HEK293T (cell line): ENCODE measurements at regions not wholly inside any gene's neighbourhood (a gene's known extent, or its start where the extent isn't known, plus 50 kb on each side); places are given as distances from the start of the nearest gene placed in this dataset.
"Not testable (repeated sequence)": the region's sequence is repeated elsewhere in the genome, so short reads cannot be mapped to it uniquely, and the experiment has no call there.

Source experiments
- CTCF ChIA-PET: fragments of 350-600 bp; formaldehyde crosslinking; extraction: SDS; loops from one replicate; lab custom pipeline; 2021; ENCODE audit warnings: antibody characterized with exemption, inconsistent platforms; lab: Yijun Ruan, JAX
- POLR2A ChIA-PET: fragments of 350-600 bp; formaldehyde crosslinking; extraction: SDS; loops from one replicate; lab custom pipeline; 2020; ENCODE audit warnings: antibody characterized with exemption, inconsistent platforms; lab: Yijun Ruan, JAX
- DNase-seq: peaks from one replicate; pipeline ENCODE4 v3.0.0; 2012; ENCODE audit warnings: mixed read lengths; ENCODE audit errors: extremely low spot score
- ARNT ChIP-seq: fragments of 450-650 bp; IDR thresholded peaks from 2 replicates; pipeline ENCODE4 v1.6.1; 2017; ENCODE audit warnings: mild to moderate bottlenecking
- BHLHE40 ChIP-seq: fragments of 450-650 bp; IDR thresholded peaks from 2 replicates; pipeline ENCODE4 v1.6.1; 2016; ENCODE audit warnings: mild to moderate bottlenecking, moderate library complexity, borderline replicate concordance
- CTBP1 ChIP-seq: fragments of 450-650 bp; IDR thresholded peaks from 2 replicates; pipeline ENCODE4 v1.6.1; 2016; ENCODE audit warnings: borderline replicate concordance
- ELF4 ChIP-seq: fragments of 450-650 bp; IDR thresholded peaks from 2 replicates; pipeline ENCODE4 v1.6.1; 2017; ENCODE audit warnings: antibody characterized with exemption
- FOXA1 ChIP-seq: fragments of 450-650 bp; IDR thresholded peaks from 2 replicates; pipeline ENCODE4 v1.6.1; 2016; ENCODE audit warnings: mild to moderate bottlenecking
- FOXK2 ChIP-seq: fragments of 450-650 bp; IDR thresholded peaks from 2 replicates; pipeline ENCODE4 v1.6.1; 2016; ENCODE audit warnings: mild to moderate bottlenecking
- FOXM1 ChIP-seq: fragments of 450-650 bp; IDR thresholded peaks from 2 replicates; pipeline ENCODE4 v1.6.1; 2017; ENCODE audit warnings: mild to moderate bottlenecking, borderline replicate concordance
- HDGF ChIP-seq: fragments of 450-650 bp; IDR thresholded peaks from 2 replicates; pipeline ENCODE4 v1.6.1; 2017; ENCODE audit warnings: antibody characterized with exemption, borderline replicate concordance
- L3MBTL2 ChIP-seq: fragments of 450-650 bp; conservative IDR thresholded peaks from 2 replicates; pipeline ENCODE4 v1.6.1; 2016; ENCODE audit warnings: mild to moderate bottlenecking
- LEF1 ChIP-seq: fragments of 450-650 bp; IDR thresholded peaks from 2 replicates; pipeline ENCODE4 v1.6.1; 2017; ENCODE audit warnings: mild to moderate bottlenecking, borderline replicate concordance
- NFRKB ChIP-seq: fragments of 450-650 bp; IDR thresholded peaks from 2 replicates; pipeline ENCODE4 v1.6.1; 2016; ENCODE audit warnings: mild to moderate bottlenecking, moderate library complexity
- PKNOX1 ChIP-seq: fragments of 450-650 bp; IDR thresholded peaks from 2 replicates; pipeline ENCODE4 v1.6.1; 2016
- SP1 ChIP-seq: fragments of 450-650 bp; IDR thresholded peaks from 2 replicates; pipeline ENCODE4 v1.6.1; 2017
- SUZ12 ChIP-seq: fragments of 450-650 bp; IDR thresholded peaks from 2 replicates; pipeline ENCODE4 v1.6.1; 2016; ENCODE audit warnings: mild to moderate bottlenecking
- TARDBP ChIP-seq: fragments of 450-650 bp; IDR thresholded peaks from 2 replicates; pipeline ENCODE4 v1.6.1; 2016
- ZNF384 ChIP-seq: fragments of 450-650 bp; IDR thresholded peaks from 2 replicates; pipeline ENCODE4 v1.6.1; 2016

GRCh38 chr15:58313810-58314592, 117.8 kb upstream of the LIPC start:
- POLR2A ChIA-PET = interaction anchor here (0.9 kb wide), 1 partner anchor 456 kb away, joined by 3 read pairs; no protein-coding TSS in a partner anchor
- no peak for DNase-seq
- CTCF ChIA-PET = no interaction called here
- TF ChIP-seq ELF4 (no peak), SP1 (no peak), TARDBP (no peak), FOXA1 (no peak), CTBP1 (no peak), SUZ12 (no peak), PKNOX1 (no peak), NFRKB (no peak), FOXM1 (no peak), ARNT (no peak), HDGF (no peak), L3MBTL2 (no peak), ZNF384 (no peak), FOXK2 (no peak), BHLHE40 (no peak), LEF1 (no peak)

- no peak for TF ChIP-seq ELF4
- CTCF ChIA-PET = no interaction called here
- no peak for DNase-seq
Observed at GRCh38 chr15:58314593-58315216, 117.1 kb upstream of the LIPC start.

GRCh38 chr15:58318517-58318916, 113.3 kb upstream of the LIPC start:
- ChIA-PET POLR2A (no interaction called here), CTCF (no interaction called here)
- no peak for TF ChIP-seq SP1
- TF ChIP-seq SUZ12 = no peak
- no peak for TF ChIP-seq LEF1
- no peak for TF ChIP-seq ELF4
- no peak for TF ChIP-seq BHLHE40
- no peak for TF ChIP-seq TARDBP
- TF ChIP-seq CTBP1 = no peak
- no peak for TF ChIP-seq FOXM1
- DNase-seq = no peak

More at GRCh38 chr15:58314593-58315216, 117.1 kb upstream of the LIPC start:
- POLR2A ChIA-PET = interaction anchor here (0.9 kb wide), 1 partner anchor 456 kb away, joined by 3 read pairs; no protein-coding TSS in a partner anchor

GRCh38 chr15:58321034-58321433, 110.8 kb upstream of the LIPC start:
- POLR2A ChIA-PET = no interaction called here
- no peak for TF ChIP-seq SP1
- TF ChIP-seq ZNF384 = no peak
- TF ChIP-seq HDGF = no peak
- no peak for TF ChIP-seq LEF1
- no peak for TF ChIP-seq L3MBTL2
- TF ChIP-seq PKNOX1 = no peak
- no peak for TF ChIP-seq CTBP1
- no peak for TF ChIP-seq BHLHE40
- no peak for TF ChIP-seq FOXM1
- no peak for TF ChIP-seq FOXK2
- TF ChIP-seq SUZ12 = no peak
- no peak for TF ChIP-seq NFRKB
- no peak for TF ChIP-seq TARDBP
- no peak for TF ChIP-seq ELF4
- TF ChIP-seq ARNT = no peak
- no peak for DNase-seq
- CTCF ChIA-PET = no interaction called here

GRCh38 chr15:58322253-58322652, 109.5 kb upstream of the LIPC start:
- POLR2A ChIA-PET = no interaction called here
- TF ChIP-seq FOXM1 (no peak), BHLHE40 (no peak), ELF4 (no peak)
- no peak for DNase-seq
- CTCF ChIA-PET = no interaction called here

GRCh38 chr15:58323321-58323720, 108.5 kb upstream of the LIPC start:
- DNase-seq, CTCF ChIA-PET, POLR2A ChIA-PET: not testable (repeated sequence)

GRCh38 chr15:58324533-58324932, 107.3 kb upstream of the LIPC start:
- ChIA-PET POLR2A (no interaction called here), CTCF (no interaction called here)
- DNase-seq = no peak
- TF ChIP-seq TARDBP (no peak), NFRKB (no peak), BHLHE40 (no peak), FOXK2 (no peak)
